GM19467 (cell line): ENCODE measurements at regions not wholly inside any gene's neighbourhood (a gene's known extent, or its start where the extent isn't known, plus 50 kb on each side); places are given as distances from the start of the nearest gene placed in this dataset.

ENCODE experiments used
- ATAC-seq: cut with Tn5 transposase; IDR thresholded peaks from one replicate; pipeline ENCODE4 v1.9.1; 2021; ENCODE audit warnings: mild to moderate bottlenecking, moderate library complexity; ENCODE audit not compliant: unreplicated experiment

DNA sequence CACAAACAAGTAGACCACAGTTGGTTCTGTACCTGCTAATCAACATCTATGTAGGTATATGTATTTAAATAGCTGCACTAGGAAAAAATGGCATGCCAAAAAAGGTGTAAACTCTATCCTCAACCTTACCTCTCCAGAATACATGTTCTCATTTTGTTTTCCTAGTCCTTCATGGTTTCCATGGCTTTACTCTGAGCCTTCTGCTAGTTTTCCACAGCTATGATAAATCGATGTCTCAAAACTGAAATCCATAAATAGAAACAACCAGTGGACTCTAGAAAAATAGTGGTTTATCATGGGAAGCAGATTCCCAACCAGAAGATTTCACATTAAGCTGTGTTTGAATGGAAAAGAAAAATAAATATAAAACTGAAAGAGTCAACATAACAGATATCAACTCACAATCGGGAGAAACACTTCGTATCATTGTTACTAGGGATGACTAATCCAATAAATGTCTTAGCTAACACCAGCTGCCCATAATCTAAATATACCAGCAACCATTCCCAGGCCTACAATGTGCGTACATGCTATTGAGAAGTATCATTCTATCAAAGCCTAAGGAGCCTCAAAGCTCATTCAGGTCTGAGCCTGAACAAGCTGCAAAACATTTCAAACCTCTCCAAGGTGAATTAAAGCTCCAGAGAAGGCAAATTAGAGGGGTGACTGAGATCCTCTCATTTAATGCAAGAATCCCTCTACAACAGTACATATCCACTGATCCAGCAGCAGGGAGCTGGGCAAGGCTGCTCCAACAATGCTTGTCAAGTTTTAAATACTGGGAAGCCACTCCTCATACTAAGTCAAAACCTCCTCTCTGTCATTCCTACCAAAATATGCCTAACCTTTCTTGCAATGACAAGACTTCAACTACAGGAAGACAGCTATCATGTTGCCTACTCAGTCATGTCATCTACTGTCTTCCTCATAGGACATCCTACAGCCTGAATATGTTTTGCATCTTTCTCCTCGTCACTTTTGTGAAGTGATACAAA, 90.2 kb downstream of the KCTD12 start:
- no peak for ATAC-seq

DNA sequence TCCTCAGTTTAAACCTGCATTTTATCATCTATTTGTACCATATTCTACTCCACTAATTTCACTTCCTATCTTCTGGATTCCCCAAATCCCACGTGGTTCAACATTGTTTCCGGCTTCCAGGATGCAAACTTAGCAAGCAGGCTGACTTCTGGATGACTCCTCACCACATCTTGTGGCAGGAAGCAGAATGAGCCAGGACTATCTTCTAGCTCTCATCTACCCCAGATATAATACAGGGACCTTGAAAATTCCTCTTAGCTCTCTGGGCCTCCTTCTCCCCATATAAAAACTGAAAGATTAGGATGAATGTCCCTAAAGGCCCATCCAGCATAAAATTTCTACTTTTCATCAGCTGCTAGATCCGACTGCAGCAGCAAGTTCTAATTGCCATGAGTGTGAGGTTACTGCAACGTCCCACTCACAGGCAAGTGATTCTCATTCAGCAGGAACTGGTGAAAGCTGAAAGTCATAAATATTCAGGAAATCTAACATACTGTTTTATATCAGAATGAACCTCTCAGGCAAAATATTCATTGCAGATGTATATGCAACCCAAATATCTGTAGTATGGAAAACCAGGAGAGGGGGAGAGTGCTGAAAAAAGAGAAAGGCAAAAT, 93.4 kb downstream of the KCTD12 start:
- no peak for ATAC-seq

DNA sequence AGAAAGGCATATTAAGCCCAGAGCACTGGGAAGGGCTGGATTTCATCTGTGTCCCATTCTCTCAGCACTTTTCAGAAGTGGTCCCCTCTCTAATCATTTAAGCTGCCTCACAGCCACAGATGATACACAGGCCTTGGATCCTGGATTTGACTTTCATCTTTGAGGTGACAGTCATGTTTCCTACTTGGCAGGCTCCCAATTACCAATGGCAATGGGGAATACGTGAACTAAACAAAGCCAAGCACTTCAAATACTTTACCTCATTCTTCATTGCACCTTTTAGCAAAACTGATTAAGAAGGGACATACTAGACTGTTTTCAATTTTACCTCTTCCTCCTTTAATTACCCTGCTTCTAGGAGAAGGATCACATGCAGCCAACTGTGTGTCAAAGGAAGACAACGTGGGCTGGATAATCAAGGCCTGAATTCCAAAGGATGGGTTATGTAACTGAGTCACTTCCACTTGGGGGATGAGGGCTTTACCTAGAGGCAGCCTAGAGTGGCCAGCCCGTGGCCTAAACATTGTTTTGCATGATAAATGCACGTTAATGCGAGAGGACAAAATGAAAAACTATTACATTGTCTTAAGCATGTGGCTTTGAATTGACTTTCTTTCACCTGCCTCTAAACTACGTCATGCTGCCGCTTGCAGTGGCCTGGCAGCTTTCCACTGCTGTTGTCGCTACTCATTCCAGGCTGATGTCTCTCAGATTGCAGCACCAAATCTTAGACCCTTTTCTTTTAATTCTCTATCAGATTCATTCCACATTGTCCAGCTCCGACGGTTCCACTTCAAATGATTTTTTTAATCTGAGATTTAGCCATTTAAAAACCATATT, 95.0 kb downstream of the KCTD12 start:
- ATAC-seq: no peak

DNA sequence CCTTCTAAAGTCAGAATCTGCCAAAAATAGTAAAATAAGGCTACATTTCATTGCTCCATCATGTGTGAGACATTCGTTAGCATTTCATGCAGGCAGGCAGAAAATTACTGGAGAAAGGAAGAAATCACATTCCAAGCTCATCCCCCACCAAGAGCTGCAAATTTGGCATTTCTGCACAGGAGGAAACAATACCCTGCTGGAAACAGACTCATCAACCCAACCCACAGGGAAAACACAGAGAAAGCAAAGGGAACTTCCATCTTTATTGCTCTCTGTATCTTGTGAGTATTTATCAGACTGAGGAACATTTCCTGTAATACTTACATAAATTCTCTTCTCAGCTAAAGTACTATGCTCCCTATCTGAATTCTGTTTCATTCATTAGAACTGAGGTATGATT, 95.7 kb downstream of the KCTD12 start:
- no peak for ATAC-seq

DNA sequence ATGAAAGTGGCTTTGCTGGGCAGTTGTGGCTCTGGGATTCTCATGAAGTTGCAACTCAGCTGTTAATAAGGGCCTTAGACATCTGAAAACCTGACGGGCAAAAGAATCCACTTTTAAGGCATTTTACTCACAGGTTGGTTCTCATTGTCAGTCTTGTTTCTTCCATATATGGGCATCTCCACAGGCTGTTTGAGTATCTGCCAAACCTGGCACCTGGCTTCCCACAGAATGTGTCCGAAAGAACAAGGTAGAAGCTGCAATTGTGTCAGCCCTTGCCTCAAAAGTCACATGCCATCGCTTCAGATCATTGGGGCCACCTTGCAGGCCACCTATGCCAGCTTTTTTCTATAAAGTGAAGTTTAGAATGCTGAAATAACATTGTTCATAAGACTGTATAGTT, 102.4 kb downstream of the KCTD12 start:
- no peak for ATAC-seq

DNA sequence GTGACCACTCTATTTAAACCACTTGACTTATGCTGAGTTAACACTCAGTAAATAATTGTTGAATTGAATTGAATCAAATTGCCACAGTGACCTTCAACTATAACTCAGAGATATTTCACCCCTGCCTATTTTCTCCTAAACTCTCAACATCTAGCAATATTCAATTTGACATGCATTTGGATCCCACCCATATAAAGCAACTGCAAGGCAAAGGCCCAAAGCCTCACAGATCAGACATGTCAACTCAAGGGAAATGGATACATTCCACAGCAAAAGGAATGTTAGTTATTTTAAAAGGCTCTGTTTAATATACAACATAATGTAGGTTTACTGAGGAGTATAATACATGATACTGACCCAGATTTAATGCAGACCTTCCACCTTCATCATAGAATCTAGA, 107.4 kb downstream of the KCTD12 start:
- no peak for ATAC-seq

DNA sequence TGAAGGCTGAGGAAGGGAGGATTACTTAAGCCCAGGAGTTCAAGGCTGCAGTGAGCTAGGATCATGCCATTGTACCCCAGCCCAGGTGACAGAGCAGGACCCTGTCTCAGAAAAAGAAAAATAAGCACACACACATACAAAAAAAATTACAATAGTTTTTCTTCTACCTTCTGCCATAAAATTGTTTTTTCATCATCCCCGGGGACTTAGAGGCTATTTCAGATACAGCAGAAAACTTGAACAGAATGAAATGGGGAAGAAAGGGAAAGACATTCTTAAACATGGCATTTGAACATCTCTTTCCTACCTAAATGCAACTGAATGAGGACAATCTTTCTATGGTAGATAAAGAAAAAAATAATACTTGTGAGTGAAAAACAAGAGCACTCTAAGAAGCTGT, 109.1 kb downstream of the KCTD12 start:
- ATAC-seq: no peak

DNA sequence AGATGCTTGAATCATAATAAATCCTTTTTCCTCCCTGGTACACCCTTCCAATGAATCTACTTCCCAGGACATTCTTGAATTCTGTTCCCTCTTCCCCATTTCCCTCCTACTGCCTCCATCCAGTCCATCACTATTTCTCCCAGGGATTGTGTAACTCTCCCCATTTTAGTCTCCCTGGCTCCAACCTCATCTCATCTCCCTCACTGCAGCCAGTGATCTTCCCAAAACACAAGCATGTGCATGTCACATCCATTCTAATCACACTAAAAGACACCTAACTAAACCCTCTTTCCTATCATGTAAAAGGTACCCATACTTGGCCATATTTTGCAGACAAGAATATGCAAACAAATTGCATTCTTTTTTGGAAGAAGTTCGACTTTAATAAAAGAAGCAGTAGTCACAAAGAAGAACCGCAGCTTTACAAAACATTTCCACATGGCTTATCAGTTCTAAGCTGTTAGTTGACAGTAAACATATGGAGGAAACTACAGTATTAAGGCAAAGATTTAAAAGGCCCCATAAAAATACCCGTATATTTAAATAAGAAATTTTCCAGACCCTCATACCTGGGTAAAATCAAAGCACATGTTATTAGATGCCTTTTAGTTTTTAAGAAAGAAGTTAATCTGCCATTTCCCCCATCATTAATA, 111.0 kb downstream of the KCTD12 start:
- no peak for ATAC-seq

DNA sequence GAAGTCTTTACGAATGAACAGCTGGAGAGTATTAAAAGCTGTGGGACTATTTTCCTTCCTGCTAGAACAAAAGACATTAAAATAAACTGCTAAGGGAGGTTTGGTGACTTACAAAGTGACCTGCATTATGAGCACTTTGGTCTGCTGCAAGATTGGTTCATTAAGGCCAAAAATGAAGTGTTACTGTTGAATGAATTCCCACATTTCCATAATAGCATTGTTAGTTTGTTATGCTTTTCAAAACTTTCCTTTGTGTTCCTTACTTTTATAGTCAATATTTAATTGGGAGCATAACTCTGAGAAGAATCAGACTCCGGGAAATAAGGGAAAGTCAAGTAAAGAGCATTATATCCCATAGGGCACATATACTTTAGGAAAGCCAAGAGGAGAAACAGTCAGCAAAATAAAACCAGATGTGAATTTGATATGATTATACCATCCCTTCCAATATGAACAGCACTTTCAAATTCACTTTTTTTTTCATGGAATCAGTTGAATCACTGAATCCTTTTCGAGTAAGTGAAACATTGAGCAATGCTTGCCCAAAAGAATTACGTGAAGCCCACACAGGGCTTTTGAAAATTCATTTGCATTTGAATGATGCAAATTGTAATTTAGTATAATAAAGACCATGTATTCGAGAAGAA, 112.6 kb downstream of the KCTD12 start:
- no peak for ATAC-seq

DNA sequence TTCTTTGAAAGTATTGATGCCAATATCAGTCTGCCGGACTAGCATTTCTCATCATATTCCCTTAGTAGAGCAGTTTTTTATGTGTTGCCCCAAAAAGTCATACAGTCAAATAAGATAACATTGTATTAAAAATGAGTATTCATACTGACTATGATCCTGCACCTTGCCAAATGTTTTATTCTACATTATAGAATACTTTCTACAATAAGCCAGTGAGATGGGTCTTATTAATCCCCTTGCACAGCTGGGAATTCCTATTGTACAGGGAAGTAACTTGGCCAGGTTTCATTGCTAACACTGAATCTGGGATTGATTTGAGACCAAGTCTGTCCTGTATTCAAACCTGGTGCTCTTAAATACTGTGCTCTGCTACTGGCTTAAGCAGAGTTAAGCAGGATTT, 114.0 kb downstream of the KCTD12 start:
- ATAC-seq: no peak

DNA sequence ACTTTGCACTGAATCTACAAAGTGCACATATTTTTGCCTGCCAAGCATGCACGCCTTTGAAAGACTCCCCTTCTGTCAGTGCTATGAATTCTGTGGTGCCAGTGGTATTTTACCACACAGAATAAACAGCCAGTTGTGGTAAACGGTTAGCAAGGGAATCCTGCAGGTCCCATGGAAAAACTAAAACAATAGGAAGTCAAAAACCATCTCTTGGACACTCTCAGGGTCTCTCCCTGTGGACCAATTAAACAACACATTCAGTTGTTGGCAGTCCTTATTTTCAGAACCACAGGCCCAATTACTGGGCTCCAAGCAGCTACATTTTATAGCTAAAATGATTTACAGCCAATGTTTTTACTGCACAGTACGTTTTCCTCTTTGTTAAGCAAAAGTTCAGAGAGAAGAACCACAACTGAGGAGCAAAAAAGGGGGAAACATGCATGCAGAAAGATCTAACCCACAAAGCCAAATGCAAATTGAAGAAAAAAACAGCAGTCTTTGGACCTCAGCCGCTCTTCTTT, 116.9 kb downstream of the KCTD12 start:
- no peak for ATAC-seq

DNA sequence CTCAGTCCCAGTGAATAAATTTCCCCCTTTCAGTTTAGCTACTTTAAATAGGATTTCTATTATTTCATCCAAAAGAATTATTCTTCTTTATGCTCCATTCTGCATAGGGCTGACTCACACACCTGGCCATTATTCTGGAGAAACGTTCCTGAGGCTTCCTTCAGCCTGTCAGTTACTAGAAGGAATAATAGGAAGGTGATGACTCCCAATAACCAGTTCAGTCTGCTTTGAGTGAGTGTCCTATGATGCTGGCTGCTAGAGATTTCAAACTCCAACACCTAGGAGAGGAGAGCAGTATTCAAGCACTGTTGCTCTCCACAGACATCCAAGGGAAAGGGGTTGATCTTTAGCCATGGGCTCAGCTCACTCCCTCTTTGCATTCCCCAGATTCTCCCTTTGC, 117.8 kb downstream of the KCTD12 start:
- ATAC-seq: no peak

DNA sequence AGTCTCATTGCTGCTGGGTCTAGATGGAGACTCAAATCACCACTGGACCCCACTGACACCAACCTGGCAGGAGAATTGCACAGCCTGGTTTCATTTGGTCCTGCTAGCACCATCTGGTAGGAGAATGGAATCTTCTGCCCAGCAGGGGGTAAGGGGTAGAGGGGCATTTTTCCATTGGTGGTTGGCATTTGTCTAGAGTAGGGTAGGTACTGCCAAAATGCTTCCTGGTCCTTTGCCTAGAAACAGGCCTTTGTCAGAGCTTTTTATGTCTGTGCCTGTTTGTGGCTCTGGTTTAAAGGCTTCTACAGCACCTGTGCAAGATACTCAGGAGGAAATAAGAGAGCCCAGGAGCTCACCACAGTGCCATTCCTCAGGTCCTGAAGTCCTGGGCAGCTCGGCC, 121.3 kb downstream of the KCTD12 start:
- no peak for ATAC-seq

DNA sequence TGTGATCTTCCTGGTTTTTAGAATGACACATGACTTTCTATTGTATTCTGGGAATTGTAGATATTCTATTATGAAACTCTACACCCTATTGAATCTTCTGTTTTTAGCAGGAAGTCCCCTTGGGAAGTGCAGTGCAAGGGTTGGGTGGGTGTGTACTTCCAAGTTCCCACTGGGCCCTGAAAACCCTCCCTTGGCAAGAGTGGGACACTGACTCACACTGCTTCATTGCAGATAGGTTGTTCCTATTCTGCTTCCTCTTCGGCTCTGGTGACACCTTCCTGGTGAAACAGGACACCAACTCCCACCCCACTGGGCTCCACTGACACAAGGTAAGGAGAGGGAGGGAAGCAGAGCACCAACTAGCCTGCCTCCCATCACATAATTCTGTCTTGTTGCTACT, 121.8 kb downstream of the KCTD12 start:
- ATAC-seq: no peak

DNA sequence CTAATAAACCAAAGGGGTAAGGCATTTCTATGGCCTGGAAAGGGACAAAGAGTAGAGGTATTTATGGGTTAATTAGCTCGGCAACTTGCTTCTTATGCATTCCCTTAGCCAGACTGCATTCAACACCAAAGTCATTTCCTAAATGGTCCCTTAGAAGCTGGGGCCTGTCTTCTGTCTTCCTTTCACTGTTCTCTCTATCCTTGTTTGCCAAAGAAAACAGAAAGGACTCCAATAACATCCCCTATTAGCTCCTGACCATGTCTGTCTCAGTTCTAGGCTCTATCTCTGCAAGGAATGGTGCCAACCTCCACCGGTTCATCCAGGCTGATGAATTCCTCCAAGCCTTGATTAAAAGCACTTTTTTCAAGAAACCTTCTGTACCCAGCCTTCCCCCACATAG, 123.5 kb downstream of the KCTD12 start:
- ATAC-seq: no peak

DNA sequence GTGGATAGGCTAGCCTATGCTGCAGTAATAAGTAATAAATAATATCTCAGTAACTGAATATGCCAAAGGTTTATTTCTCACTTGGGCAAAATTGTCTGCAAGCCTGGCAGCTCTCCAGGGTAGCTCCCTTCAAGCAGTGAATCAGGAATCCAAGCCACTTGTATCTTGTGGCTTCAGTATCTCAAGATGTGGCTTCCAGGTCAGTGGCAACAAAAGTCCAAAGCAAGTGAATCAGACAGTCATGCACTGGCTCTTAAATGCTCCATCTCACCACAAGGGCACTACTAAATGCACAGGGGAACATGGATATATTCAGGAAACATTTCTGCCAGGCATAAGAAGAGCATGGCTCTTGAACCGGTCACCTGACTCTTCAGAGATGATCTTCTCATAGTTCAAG, 126.3 kb downstream of the KCTD12 start:
- ATAC-seq: no peak

DNA sequence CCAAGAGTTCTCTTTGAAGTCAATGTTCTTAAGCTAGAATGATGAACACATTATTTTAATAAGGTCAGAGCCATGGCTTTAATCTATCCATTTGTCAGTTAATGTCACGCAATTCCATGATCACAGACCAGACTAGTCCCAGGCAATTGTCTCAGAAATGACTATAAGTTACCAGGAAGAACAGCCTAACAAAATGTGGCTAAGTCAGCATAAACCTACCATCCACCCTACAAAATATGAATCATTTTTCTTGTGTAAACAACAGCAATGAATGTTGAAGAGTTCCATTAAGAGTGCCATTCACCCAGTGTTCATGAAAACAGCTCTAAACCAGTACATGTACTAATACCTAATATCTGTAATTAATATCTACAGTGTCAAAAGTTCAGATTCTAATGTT, 127.5 kb downstream of the KCTD12 start:
- no peak for ATAC-seq

DNA sequence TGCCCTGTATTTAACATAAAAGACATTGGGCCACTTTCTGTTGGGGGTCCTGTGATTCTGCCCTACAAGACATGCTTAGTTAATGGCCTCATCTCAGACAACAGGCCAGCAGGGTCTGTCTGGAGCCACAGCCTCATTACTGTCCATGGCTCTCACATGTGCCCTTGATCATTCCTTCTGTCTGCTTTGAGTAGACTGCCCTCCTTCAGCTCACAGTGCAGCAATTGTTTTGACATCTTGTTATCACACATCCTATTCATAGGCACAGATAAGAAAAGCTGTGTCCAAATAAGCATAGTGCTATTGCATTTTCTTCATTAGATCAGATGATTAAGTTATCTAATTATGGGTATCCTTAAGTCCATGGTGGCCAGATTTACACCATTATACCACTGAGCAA, 127.9 kb downstream of the KCTD12 start:
- no peak for ATAC-seq

DNA sequence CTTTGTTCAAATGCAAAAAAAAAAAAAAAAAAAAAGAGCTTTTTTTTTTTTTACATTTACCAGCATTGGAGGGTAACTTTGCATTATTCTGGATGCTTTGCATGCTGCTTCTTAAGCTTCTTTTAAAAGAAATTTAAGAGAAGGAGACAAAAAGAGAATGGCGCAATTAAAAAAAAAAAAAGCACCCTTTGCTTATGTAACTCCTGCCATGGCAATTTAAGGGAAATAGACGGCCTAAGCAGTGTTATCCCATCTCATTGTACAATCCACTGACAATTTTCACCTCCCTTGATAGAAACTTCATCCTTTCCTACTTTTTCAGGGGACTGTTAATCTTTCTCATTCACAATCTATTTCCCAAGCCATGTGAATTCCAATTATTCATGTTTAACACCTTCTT, 129.8 kb downstream of the KCTD12 start:
- no peak for ATAC-seq

DNA sequence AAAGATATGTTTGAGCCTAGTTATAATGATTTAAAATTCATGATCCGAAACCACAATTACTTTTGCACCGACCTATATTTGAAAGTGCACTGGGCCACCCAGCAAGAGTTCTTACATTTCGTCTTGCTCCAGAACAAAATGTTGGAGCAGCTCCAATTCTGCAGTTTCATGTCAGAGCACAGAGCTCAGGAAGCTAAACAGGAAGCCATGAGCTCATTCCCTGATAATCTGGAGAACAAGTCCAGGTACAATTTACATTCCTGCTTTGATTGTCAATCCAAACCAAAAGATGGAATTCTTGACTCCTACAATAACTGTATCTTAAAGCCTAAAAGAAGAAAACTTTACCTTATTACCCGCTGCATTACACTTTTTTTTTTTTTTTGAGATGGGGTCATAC, 131.8 kb downstream of the KCTD12 start:
- ATAC-seq: no peak
